ENCODE measurements at regions not wholly inside any gene's neighbourhood (a gene's known extent, or its start where the extent isn't known, plus 50 kb on each side); places are given as distances from the start of the nearest gene placed in this dataset.

GRCh38 chr2:75865083-75865482 lies 154.4 kb upstream of the GCFC2 start:
- H3K9me3 ChIP-seq = no peaks in the 10 kb centered on the region
- no peaks in the 10 kb centered on the region for H3K4me1 ChIP-seq
- no peaks in the 10 kb centered on the region for H3K36me3 ChIP-seq
- H3K27ac ChIP-seq = no peak overlapping the region
- H3K27me3 ChIP-seq = no peaks in the 10 kb centered on the region
- H3K4me3 ChIP-seq = no peak overlapping the region
- no peak for DNase-seq
- no peak for TF ChIP-seq POLR2A (IDR thresholded peaks at IDR 0.05)
- no peak for TF ChIP-seq CTCF (IDR thresholded peaks at IDR 0.05)
- intact Hi-C loops (cut with DNase I; ENCODE audit: low total_unique reads) = no loop called here

- intact Hi-C loops (cut with DNase I; ENCODE audit: low total_unique reads) = no loop called here
- no peak overlapping the region for H3K4me3 ChIP-seq
- no peaks in the 10 kb centered on the region for H3K36me3 ChIP-seq
- no peaks in the 10 kb centered on the region for H3K4me1 ChIP-seq
- H3K9me3 ChIP-seq = no peaks in the 10 kb centered on the region
- H3K27me3 ChIP-seq = no peaks in the 10 kb centered on the region
- no peak for TF ChIP-seq CTCF (IDR thresholded peaks at IDR 0.05)
- no peak for TF ChIP-seq POLR2A (IDR thresholded peaks at IDR 0.05)
- no peak overlapping the region for H3K27ac ChIP-seq
- no peak for DNase-seq
Observed at GRCh38 chr2:75862547-75862946, 151.8 kb upstream of the GCFC2 start.

- Histone ChIP-seq H3K36me3 (no peaks in the 10 kb centered on the region), H3K9me3 (no peaks in the 10 kb centered on the region), H3K4me3 (no peak overlapping the region), H3K4me1 (no peaks in the 10 kb centered on the region), H3K27ac (no peak overlapping the region), H3K27me3 (no peaks in the 10 kb centered on the region)
- TF ChIP-seq POLR2A (IDR thresholded peaks at IDR 0.05) = no peak
- TF ChIP-seq CTCF (IDR thresholded peaks at IDR 0.05) = no peak
- DNase-seq = no peak
- intact Hi-C loops (cut with DNase I; ENCODE audit: low total_unique reads) = no loop called here
Observed at GRCh38 chr2:75853436-75853835, 142.7 kb upstream of the GCFC2 start.

GRCh38 chr2:75852639-75853038 lies 141.9 kb upstream of the GCFC2 start:
- Histone ChIP-seq H3K27me3 (no peaks in the 10 kb centered on the region), H3K27ac (no peak overlapping the region), H3K9me3 (no peaks in the 10 kb centered on the region), H3K4me1 (no peaks in the 10 kb centered on the region), H3K36me3 (no peaks in the 10 kb centered on the region), H3K4me3 (no peak overlapping the region)
- no peak for DNase-seq
- no peak for TF ChIP-seq POLR2A (IDR thresholded peaks at IDR 0.05)
- TF ChIP-seq CTCF (IDR thresholded peaks at IDR 0.05) = no peak
- intact Hi-C loops (cut with DNase I; ENCODE audit: low total_unique reads) = no loop called here

GRCh38 chr2:75846683-75847190 lies 136.0 kb upstream of the GCFC2 start:
- DNase-seq = no peak
- Histone ChIP-seq H3K9me3 (no peaks in the 10 kb centered on the region), H3K36me3 (no peaks in the 10 kb centered on the region), H3K4me3 (no peak overlapping the region), H3K4me1 (no peaks in the 10 kb centered on the region), H3K27ac (no peak overlapping the region), H3K27me3 (no peaks in the 10 kb centered on the region)
- intact Hi-C loops (cut with DNase I; ENCODE audit: low total_unique reads) = no loop called here
- TF ChIP-seq POLR2A (IDR thresholded peaks at IDR 0.05) (no peak), CTCF (IDR thresholded peaks at IDR 0.05) (no peak)

All from uterus (tissue), 3 donors.